ENCODE measurements at regions not wholly inside any gene's neighbourhood (a gene's known extent, or its start where the extent isn't known, plus 50 kb on each side); places are given as distances from the start of the nearest gene placed in this dataset.
A peak's percentile ranks its signal among the peaks of the same experiment; 100 is the strongest.

DNA sequence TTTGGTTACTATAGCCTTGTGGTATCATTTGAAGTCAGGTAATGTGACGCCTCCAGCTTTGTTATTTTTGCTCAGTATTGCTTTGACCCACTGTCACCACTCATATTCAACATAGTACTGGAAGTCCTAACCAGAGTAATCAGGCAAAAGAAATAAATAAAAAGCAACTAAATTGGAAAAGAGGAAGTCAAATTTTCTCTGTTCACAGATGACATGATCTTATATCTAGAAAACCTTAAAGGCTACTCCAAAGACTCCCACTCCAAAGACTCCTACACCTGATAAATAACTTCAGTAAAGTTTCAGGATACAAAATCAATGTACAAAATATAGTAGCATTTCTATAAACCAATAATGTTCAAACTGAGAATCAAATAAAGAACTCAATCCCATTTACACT lies 348.6 kb downstream of the CXXC4 start:
- intact Hi-C loops (cut with DNase I; ENCODE audit: low total_unique reads): no loop called here
- DNase-seq: no peak
- Histone ChIP-seq H3K27ac (no peak overlapping the region), H3K4me3 (no peak overlapping the region), H3K27me3 (no peaks in the 10 kb centered on the region), H3K9me3 (no peaks in the 10 kb centered on the region), H3K4me1 (no peaks in the 10 kb centered on the region), H3K36me3 (no peaks in the 10 kb centered on the region)
- no peak for TF ChIP-seq POLR2A (IDR thresholded peaks at IDR 0.05)
- TF ChIP-seq, protein P1, sequence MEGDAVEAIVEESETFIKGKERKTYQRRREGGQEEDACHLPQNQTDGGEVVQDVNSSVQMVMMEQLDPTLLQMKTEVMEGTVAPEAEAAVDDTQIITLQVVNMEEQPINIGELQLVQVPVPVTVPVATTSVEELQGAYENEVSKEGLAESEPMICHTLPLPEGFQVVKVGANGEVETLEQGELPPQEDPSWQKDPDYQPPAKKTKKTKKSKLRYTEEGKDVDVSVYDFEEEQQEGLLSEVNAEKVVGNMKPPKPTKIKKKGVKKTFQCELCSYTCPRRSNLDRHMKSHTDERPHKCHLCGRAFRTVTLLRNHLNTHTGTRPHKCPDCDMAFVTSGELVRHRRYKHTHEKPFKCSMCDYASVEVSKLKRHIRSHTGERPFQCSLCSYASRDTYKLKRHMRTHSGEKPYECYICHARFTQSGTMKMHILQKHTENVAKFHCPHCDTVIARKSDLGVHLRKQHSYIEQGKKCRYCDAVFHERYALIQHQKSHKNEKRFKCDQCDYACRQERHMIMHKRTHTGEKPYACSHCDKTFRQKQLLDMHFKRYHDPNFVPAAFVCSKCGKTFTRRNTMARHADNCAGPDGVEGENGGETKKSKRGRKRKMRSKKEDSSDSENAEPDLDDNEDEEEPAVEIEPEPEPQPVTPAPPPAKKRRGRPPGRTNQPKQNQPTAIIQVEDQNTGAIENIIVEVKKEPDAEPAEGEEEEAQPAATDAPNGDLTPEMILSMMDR (IDR thresholded peaks at IDR 0.05): no peak
- no peak for TF ChIP-seq POLR2AphosphoS5 (IDR thresholded peaks at IDR 0.05)
- no peak for TF ChIP-seq EP300 (IDR thresholded peaks at IDR 0.05)
- WGBS, 5 donors: 79 to 94% (median 85%) methylated on average over 1 of the region's 1 CpG

- no peaks in the 10 kb centered on the region for H3K36me3 ChIP-seq
- H3K27me3 ChIP-seq: no peaks in the 10 kb centered on the region
- WGBS, 5 donors: 90 to 95% (median 93%) methylated on average over 1 of the region's 1 CpG
- intact Hi-C loops (cut with DNase I; ENCODE audit: low total_unique reads): no loop called here
- no peaks in the 10 kb centered on the region for H3K4me1 ChIP-seq
- H3K9me3 ChIP-seq: peaks cover 0 to 11% (median 3%) of the 10 kb centered on the region in 4 donors
- TF ChIP-seq POLR2AphosphoS5 (IDR thresholded peaks at IDR 0.05) (no peak), EP300 (IDR thresholded peaks at IDR 0.05) (no peak), POLR2A (IDR thresholded peaks at IDR 0.05) (no peak)
- TF ChIP-seq, protein P1 (IDR thresholded peaks at IDR 0.05): no peak
- no peak overlapping the region for H3K27ac ChIP-seq
- H3K4me3 ChIP-seq: no peak overlapping the region
- no peak for DNase-seq
Observed at GRCh38 chr4:104138116-104138515, 356.6 kb downstream of the CXXC4 start.

DNA sequence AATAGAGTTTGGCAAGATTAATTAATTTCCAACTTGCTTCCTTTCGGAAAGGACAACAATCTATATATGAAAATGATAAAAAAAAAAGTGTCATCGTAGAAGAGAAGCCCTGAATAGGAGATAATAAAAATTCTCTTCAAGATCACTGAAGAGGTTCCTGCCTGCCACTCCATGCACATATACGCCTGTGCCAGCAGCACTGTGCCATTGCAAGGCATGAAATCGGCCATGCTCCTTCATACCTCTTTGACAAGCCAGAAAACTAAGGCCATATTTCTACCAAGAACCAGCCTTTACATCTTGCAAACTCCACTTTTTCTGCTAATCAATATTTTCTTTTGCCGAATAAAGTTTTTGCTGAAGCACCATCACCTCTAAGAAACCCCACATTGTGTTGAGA lies 365.5 kb downstream of the CXXC4 start:
- no peak overlapping the region for H3K4me3 ChIP-seq
- TF ChIP-seq EP300 (IDR thresholded peaks at IDR 0.05) (no peak), POLR2A (IDR thresholded peaks at IDR 0.05) (no peak), POLR2AphosphoS5 (IDR thresholded peaks at IDR 0.05) (no peak)
- TF ChIP-seq, protein P1 (IDR thresholded peaks at IDR 0.05): no peak
- H3K36me3 ChIP-seq: no peaks in the 10 kb centered on the region
- no peaks in the 10 kb centered on the region for H3K4me1 ChIP-seq
- H3K27me3 ChIP-seq: no peaks in the 10 kb centered on the region
- peaks cover 0 to 1% (median 0%) of the 10 kb centered on the region in 4 donors for H3K9me3 ChIP-seq
- intact Hi-C loops (cut with DNase I; ENCODE audit: low total_unique reads): no loop called here
- 58 to 70% (median 65%) methylated on average over 5 of the region's 5 CpGs for WGBS, 5 donors
- no peak overlapping the region for H3K27ac ChIP-seq
- no peak for DNase-seq

GRCh38 chr4:104128850-104129213 lies 365.9 kb downstream of the CXXC4 start:
- intact Hi-C loops (cut with DNase I; ENCODE audit: low total_unique reads): no loop called here
- no peaks in the 10 kb centered on the region for H3K9me3 ChIP-seq

More at GRCh38 chr4:104128850-104129213, 365.9 kb downstream of the CXXC4 start:
- no peak overlapping the region for H3K4me3 ChIP-seq
- no peaks in the 10 kb centered on the region for H3K4me1 ChIP-seq
- TF ChIP-seq EP300 (IDR thresholded peaks at IDR 0.05) (no peak), POLR2A (IDR thresholded peaks at IDR 0.05) (no peak), POLR2AphosphoS5 (IDR thresholded peaks at IDR 0.05) (no peak)
- TF ChIP-seq, protein P1 (IDR thresholded peaks at IDR 0.05): no peak
- no peak overlapping the region for H3K27ac ChIP-seq
- no peaks in the 10 kb centered on the region for H3K27me3 ChIP-seq
- peak in 1 of 2 donors; percentile 73 for DNase-seq
- H3K36me3 ChIP-seq: no peaks in the 10 kb centered on the region

All from stomach (tissue), 8 donors.